ENCODE measurements at regions not wholly inside any gene's neighbourhood (a gene's known extent, or its start where the extent isn't known, plus 50 kb on each side); places are given as distances from the start of the nearest gene placed in this dataset.

DNA sequence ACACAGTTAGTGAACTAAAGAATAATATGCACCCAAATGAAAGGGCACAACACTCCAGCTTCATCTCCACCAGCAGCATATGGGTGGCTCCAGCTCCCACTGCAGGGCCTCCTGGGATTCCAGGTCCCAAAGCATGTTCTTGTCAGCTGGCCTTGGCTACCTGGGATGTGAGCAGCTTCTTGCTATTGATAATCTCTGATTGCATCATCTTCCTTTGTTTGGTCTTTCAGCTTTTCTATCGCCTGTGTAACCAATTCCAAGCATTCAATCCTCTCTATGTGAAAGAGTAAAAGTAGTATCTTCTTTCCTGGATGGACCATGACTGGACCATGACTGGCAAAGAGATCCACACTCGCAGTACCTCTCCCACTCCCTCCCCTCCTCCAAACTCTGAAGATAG lies 333.9 kb upstream of the GLI3 start:
- H3K27ac ChIP-seq (ENCODE audit: insufficient read depth, low read depth, low read length), result no peak overlapping the region
- no peaks in the 10 kb centered on the region for H3K9me3 ChIP-seq (replicated peaks; ENCODE audit: control insufficient read depth, insufficient read depth, low read length)
- BruUV-seq (replicated peaks), result no TSS peak
- TF ChIP-seq POLR2A (IDR thresholded peaks at IDR 0.05; ENCODE audit: low read depth, low read length) (no peak), POLR2AphosphoS5 (IDR thresholded peaks at IDR 0.05; ENCODE audit: insufficient read depth, low read depth, low read length) (no peak), JUN (IDR thresholded peaks at IDR 0.05; ENCODE audit: borderline replicate concordance, insufficient read depth, insufficient read length, low read depth) (no peak), EZH2 (IDR thresholded peaks at IDR 0.05; ENCODE audit: borderline replicate concordance, low read depth, low read length, severe bottlenecking) (no peak), MYC (IDR thresholded peaks at IDR 0.05; ENCODE audit: low read depth, low read length) (no peak), GATA2 (IDR thresholded peaks at IDR 0.05; ENCODE audit: insufficient read depth, insufficient read length, low read depth, low read length) (no peak)
- TF ChIP-seq, protein P1, sequence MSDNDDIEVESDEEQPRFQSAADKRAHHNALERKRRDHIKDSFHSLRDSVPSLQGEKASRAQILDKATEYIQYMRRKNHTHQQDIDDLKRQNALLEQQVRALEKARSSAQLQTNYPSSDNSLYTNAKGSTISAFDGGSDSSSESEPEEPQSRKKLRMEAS (IDR thresholded peaks at IDR 0.05; ENCODE audit: insufficient read depth, insufficient read length), result no peak
- no peaks in the 10 kb centered on the region for H3K27me3 ChIP-seq (ENCODE audit: control insufficient read depth in 2 of 2, insufficient read depth in 2 of 2, low read length in 2 of 2)
- H4K20me1 ChIP-seq (replicated peaks; ENCODE audit: control insufficient read depth, extremely low read depth, insufficient read depth, low read length), result no peaks in the 10 kb centered on the region
- ChIA-PET POLR2A (no interaction called here), CTCF (no interaction called here)
- no peaks in the 10 kb centered on the region for H3K79me2 ChIP-seq (ENCODE audit: control insufficient read depth, insufficient read depth, low read length)
- H3K4me3 ChIP-seq (replicated peaks in 1 of 3; ENCODE audit: insufficient read depth in 1 of 3, low read depth in 1 of 3, low read length in 3 of 3), result no peak overlapping the region
- H3K9ac ChIP-seq (replicated peaks; ENCODE audit: extremely low read depth, insufficient read depth, low read length), result no peak overlapping the region
- H3K4me1 ChIP-seq (ENCODE audit: control insufficient read depth, extremely low read depth, insufficient read depth, low read length), result peaks cover 8% of the 10 kb centered on the region
- intact Hi-C loops (cut with micrococcal nuclease), result no loop called here
- FAIRE-seq (no peak), DNase-seq (ENCODE audit: low read depth, low spot score) (no peak)
- H3K9me1 ChIP-seq (replicated peaks; ENCODE audit: control insufficient read depth, extremely low read depth, insufficient read depth, low read length), result no peaks in the 10 kb centered on the region
- no peaks in the 10 kb centered on the region for H3K36me3 ChIP-seq (ENCODE audit: control insufficient read depth in 2 of 2, extremely low read depth in 1 of 2, insufficient read depth in 2 of 2, low read length in 2 of 2)
- no peak overlapping the region for H2AFZ ChIP-seq (ENCODE audit: low read depth, low read length)
- H3K4me2 ChIP-seq (ENCODE audit: insufficient read depth, low read length), result no peak overlapping the region
- dilution Hi-C loops (cut with MboI; ENCODE audit: extremely low pct_ligation_motif_present, low sequenced_read_pairs), result no loop called here

DNA sequence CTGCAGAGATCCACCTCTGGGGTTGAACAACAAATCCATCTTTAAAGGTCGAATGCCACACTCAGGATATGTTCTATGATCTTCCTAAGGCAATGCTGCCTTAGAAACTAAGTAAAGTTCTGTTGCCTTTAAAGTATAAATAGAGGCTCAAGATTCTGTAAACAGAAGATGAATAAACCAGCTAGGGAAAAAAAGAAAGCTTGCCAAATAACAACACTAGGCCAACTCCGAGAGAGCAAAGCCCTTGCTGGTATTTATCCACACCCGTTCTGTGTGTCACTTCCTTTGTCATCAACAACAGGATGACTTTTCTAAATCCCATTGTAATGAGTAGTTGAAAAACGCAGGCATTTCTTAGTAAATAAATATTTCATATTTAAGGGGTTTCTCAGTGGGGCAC lies 330.0 kb upstream of the GLI3 start:
- H3K9me1 ChIP-seq (replicated peaks; ENCODE audit: control insufficient read depth, extremely low read depth, insufficient read depth, low read length), result no peaks in the 10 kb centered on the region
- H3K4me1 ChIP-seq (ENCODE audit: control insufficient read depth, extremely low read depth, insufficient read depth, low read length), result peaks cover 8% of the 10 kb centered on the region
- dilution Hi-C loops (cut with MboI; ENCODE audit: extremely low pct_ligation_motif_present, low sequenced_read_pairs), result no loop called here
- no peak overlapping the region for H3K4me3 ChIP-seq (replicated peaks in 1 of 3; ENCODE audit: insufficient read depth in 1 of 3, low read depth in 1 of 3, low read length in 3 of 3)
- FAIRE-seq, result no peak
- TF ChIP-seq POLR2AphosphoS5 (IDR thresholded peaks at IDR 0.05; ENCODE audit: insufficient read depth, low read depth, low read length) (no peak), MYC (IDR thresholded peaks at IDR 0.05; ENCODE audit: low read depth, low read length) (no peak), EZH2 (IDR thresholded peaks at IDR 0.05; ENCODE audit: borderline replicate concordance, low read depth, low read length, severe bottlenecking) (no peak), JUN (IDR thresholded peaks at IDR 0.05; ENCODE audit: borderline replicate concordance, insufficient read depth, insufficient read length, low read depth) (no peak), FOS (IDR thresholded peaks at IDR 0.05; ENCODE audit: borderline replicate concordance, insufficient read depth, low read length) (no peak), POLR2A (IDR thresholded peaks at IDR 0.05; ENCODE audit: low read depth, low read length) (no peak), GATA2 (IDR thresholded peaks at IDR 0.05; ENCODE audit: insufficient read depth, insufficient read length, low read depth, low read length) (no peak)
- TF ChIP-seq, protein P2, sequence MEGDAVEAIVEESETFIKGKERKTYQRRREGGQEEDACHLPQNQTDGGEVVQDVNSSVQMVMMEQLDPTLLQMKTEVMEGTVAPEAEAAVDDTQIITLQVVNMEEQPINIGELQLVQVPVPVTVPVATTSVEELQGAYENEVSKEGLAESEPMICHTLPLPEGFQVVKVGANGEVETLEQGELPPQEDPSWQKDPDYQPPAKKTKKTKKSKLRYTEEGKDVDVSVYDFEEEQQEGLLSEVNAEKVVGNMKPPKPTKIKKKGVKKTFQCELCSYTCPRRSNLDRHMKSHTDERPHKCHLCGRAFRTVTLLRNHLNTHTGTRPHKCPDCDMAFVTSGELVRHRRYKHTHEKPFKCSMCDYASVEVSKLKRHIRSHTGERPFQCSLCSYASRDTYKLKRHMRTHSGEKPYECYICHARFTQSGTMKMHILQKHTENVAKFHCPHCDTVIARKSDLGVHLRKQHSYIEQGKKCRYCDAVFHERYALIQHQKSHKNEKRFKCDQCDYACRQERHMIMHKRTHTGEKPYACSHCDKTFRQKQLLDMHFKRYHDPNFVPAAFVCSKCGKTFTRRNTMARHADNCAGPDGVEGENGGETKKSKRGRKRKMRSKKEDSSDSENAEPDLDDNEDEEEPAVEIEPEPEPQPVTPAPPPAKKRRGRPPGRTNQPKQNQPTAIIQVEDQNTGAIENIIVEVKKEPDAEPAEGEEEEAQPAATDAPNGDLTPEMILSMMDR (IDR thresholded peaks at IDR 0.05; ENCODE audit: extremely low read depth in 1 of 2, insufficient read depth in 1 of 2, low read depth in 1 of 2, low read length in 2 of 2), result no peak
- TF ChIP-seq, protein P1 (IDR thresholded peaks at IDR 0.05; ENCODE audit: insufficient read depth, insufficient read length), result no peak
- no peak overlapping the region for H3K4me2 ChIP-seq (ENCODE audit: insufficient read depth, low read length)
- CTCF ChIA-PET, result no interaction called here
- DNase-seq (ENCODE audit: low read depth, low spot score), result no peak
- no peak overlapping the region for H3K9ac ChIP-seq (replicated peaks; ENCODE audit: extremely low read depth, insufficient read depth, low read length)
- POLR2A ChIA-PET, result no interaction called here
- H2AFZ ChIP-seq (ENCODE audit: low read depth, low read length), result no peak overlapping the region
- no peaks in the 10 kb centered on the region for H3K27me3 ChIP-seq (ENCODE audit: control insufficient read depth in 2 of 2, insufficient read depth in 2 of 2, low read length in 2 of 2)
- H3K9me3 ChIP-seq (replicated peaks; ENCODE audit: control insufficient read depth, insufficient read depth, low read length), result no peaks in the 10 kb centered on the region
- H4K20me1 ChIP-seq (replicated peaks; ENCODE audit: control insufficient read depth, extremely low read depth, insufficient read depth, low read length), result no peaks in the 10 kb centered on the region
- BruUV-seq (replicated peaks), result no TSS peak
- H3K79me2 ChIP-seq (ENCODE audit: control insufficient read depth, insufficient read depth, low read length), result no peaks in the 10 kb centered on the region
- H3K36me3 ChIP-seq (ENCODE audit: control insufficient read depth in 2 of 2, extremely low read depth in 1 of 2, insufficient read depth in 2 of 2, low read length in 2 of 2), result no peaks in the 10 kb centered on the region
- H3K27ac ChIP-seq (ENCODE audit: insufficient read depth, low read depth, low read length), result peak overlapping the region; percentile 21
- intact Hi-C loops (cut with micrococcal nuclease), result no loop called here
